OCI-LY1 (cell line): ENCODE measurements at regions not wholly inside any gene's neighbourhood (a gene's known extent, or its start where the extent isn't known, plus 50 kb on each side); places are given as distances from the start of the nearest gene placed in this dataset.

ENCODE experiments used
- H2AFZ ChIP-seq: fragments of 200-600 bp; sonication (generic), shearing (Covaris generic); 2 replicates; pipeline ENCODE4 v1.6.0; 2014; ENCODE audit warnings: antibody characterized with exemption, mild to moderate bottlenecking, low read length
- H3F3A ChIP-seq: fragments of 200-600 bp; sonication (generic), shearing (Covaris generic); 2 replicates; pipeline ENCODE4 v1.6.0; 2014; ENCODE audit warnings: mild to moderate bottlenecking, antibody characterized with exemption, low read length, moderate library complexity; ENCODE audit not compliant: insufficient read depth
- H3K27ac ChIP-seq: fragments of 200-600 bp; sonication (generic); 2 replicates; pipeline ENCODE4 v1.5.1; 2014; ENCODE audit warnings: low read length, mixed run types, mild to moderate bottlenecking, low read depth; ENCODE audit not compliant: poor library complexity, severe bottlenecking
- H3K27me3 ChIP-seq: fragments of 200-600 bp; sonication (generic); 2 replicates; pipeline ENCODE4 v1.6.0; 2014; ENCODE audit warnings: antibody characterized with exemption, mild to moderate bottlenecking, low read length, moderate library complexity; ENCODE audit not compliant: insufficient read depth
- H3K36me3 ChIP-seq: fragments of 200-600 bp; sonication (generic); 2 replicates; pipeline ENCODE4 v1.6.1; 2014; ENCODE audit warnings: mild to moderate bottlenecking, antibody characterized with exemption, low read length, moderate library complexity, mixed read lengths; ENCODE audit not compliant: insufficient read depth
- H3K4me1 ChIP-seq: fragments of 200-600 bp; sonication (generic); 2 replicates; pipeline ENCODE4 v1.5.1; 2014; ENCODE audit warnings: mild to moderate bottlenecking, low read length, moderate library complexity; ENCODE audit not compliant: insufficient read depth, severe bottlenecking
- H3K4me2 ChIP-seq: fragments of 200-600 bp; sonication (generic), shearing (Covaris generic); 2 replicates; pipeline ENCODE4 v1.6.1; 2014; ENCODE audit warnings: low read length
- H3K4me3 ChIP-seq: fragments of 200-600 bp; sonication (generic); 2 replicates; pipeline ENCODE4 v1.5.1; 2014; ENCODE audit warnings: low read length, low read depth, mild to moderate bottlenecking, mixed read lengths; ENCODE audit not compliant: poor library complexity, severe bottlenecking
- H3K79me2 ChIP-seq: fragments of 200-600 bp; shearing (Covaris generic); 2 replicates; pipeline ENCODE4 v1.6.1; 2016; ENCODE audit warnings: mixed run types, low read length, mixed read lengths; ENCODE audit not compliant: insufficient read depth
- H3K9ac ChIP-seq: fragments of 200-600 bp; sonication (generic), shearing (Covaris generic); 2 replicates; pipeline ENCODE4 v1.6.1; 2014; ENCODE audit warnings: mild to moderate bottlenecking, low read length, mixed read lengths
- H3K9me2 ChIP-seq: fragments of 200-600 bp; sonication (generic), shearing (Covaris generic); 2 replicates; pipeline ENCODE4 v1.6.1; 2014; ENCODE audit warnings: low read depth, mild to moderate bottlenecking, low read length, mixed read lengths
- H3K9me3 ChIP-seq: fragments of 200-600 bp; shearing (Covaris generic); 2 replicates; pipeline ENCODE4 v1.6.1; 2014; ENCODE audit warnings: low read length, mixed read lengths
- H4K20me1 ChIP-seq: fragments of 200-600 bp; sonication (generic), shearing (Covaris generic); 2 replicates; pipeline ENCODE4 v1.6.0; 2016; ENCODE audit warnings: mild to moderate bottlenecking, low read length; ENCODE audit not compliant: insufficient read depth
- CTCF ChIP-seq: fragments of 200-600 bp; sonication (generic), shearing (Covaris generic); IDR thresholded peaks from 2 replicates; pipeline ENCODE4 v1.5.1; 2017; ENCODE audit warnings: mild to moderate bottlenecking, antibody characterized with exemption, low read length, moderate library complexity, mixed read lengths
- EZH2 ChIP-seq: fragments of 200-600 bp; sonication (generic), shearing (Covaris generic); IDR thresholded peaks from 2 replicates; pipeline ENCODE4 v1.8.0; 2017; ENCODE audit warnings: borderline replicate concordance, mixed run types, mild to moderate bottlenecking, antibody characterized with exemption, low read length, moderate library complexity, mixed read lengths

GRCh38 chr12:69024907-69025306, 91.9 kb upstream of the CPM start:
- Histone ChIP-seq H3K9me3 (no peaks in the 10 kb centered on the region), H2AFZ (no peak overlapping the region), H3K4me2 (no peak overlapping the region), H3K36me3 (no peaks in the 10 kb centered on the region), H3K9me2 (no peaks in the 10 kb centered on the region), H4K20me1 (no peaks in the 10 kb centered on the region), H3K4me1 (no peaks in the 10 kb centered on the region), H3K4me3 (no peak overlapping the region), H3K79me2 (no peaks in the 10 kb centered on the region), H3K27ac (no peak overlapping the region), H3K9ac (no peak overlapping the region), H3F3A (no peaks in the 10 kb centered on the region), H3K27me3 (no peaks in the 10 kb centered on the region)
- TF ChIP-seq EZH2 (no peak), CTCF (no peak)

DNA sequence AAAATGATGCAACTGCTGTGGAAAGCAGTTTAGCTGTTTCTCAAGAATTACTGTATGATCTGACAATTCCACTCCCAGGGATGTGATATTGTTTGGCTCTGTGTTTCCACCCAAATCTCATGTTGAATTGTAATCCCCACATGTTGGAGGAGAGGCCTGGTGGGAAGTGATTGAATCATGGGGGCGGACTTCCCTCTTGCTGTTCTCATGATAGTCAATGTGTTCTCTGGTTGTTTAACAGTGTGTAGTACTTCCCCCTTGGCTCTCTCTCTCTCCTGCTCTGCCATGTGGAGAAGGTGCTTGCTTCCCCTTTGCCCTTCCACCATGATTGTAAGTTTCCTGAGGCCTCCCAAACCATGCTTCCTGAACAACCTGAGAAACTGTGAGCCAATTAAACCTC, 93.4 kb upstream of the CPM start:
- no peaks in the 10 kb centered on the region for H3K9me3 ChIP-seq
- TF ChIP-seq EZH2: no peak
- no peak for TF ChIP-seq CTCF
- no peaks in the 10 kb centered on the region for H3K79me2 ChIP-seq

DNA sequence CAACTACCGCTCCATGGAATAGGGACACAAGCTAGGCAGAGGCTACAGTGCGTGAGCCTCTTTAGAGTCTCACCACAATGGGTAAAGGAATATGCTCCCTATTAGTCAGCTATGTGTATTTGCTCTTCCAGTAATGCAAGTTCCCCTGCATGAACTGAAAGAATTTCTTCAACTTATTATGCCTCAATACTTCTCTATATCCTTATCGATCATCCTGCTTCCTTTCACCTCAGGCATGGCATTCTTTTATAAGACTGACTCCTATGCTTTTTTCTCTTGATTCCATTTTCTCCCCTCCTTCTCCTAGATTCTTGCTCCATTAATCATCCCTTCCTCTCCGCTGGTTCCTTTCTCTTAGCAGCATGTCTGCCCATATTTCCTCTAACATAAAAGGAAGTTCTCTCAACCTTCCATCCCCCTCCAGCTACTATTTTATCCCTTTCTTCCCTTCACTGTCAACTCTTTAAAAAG, 94.5 kb upstream of the CPM start:
- H3K4me3 ChIP-seq: no peak overlapping the region
- no peak overlapping the region for H3K4me2 ChIP-seq
- H3K9ac ChIP-seq: no peak overlapping the region
- no peaks in the 10 kb centered on the region for H3K4me1 ChIP-seq
- H3K79me2 ChIP-seq: no peaks in the 10 kb centered on the region
- no peak overlapping the region for H2AFZ ChIP-seq
- H3K9me2 ChIP-seq: no peaks in the 10 kb centered on the region
- no peak overlapping the region for H3K27ac ChIP-seq
- H3K36me3 ChIP-seq: no peaks in the 10 kb centered on the region
- H3K9me3 ChIP-seq: no peaks in the 10 kb centered on the region
- H3K27me3 ChIP-seq: no peaks in the 10 kb centered on the region
- no peak for TF ChIP-seq CTCF
- TF ChIP-seq EZH2: no peak
- no peaks in the 10 kb centered on the region for H4K20me1 ChIP-seq
- no peaks in the 10 kb centered on the region for H3F3A ChIP-seq

More for the DNA sequence above, 93.4 kb upstream of the CPM start:
- H3K27ac ChIP-seq: no peak overlapping the region
- H3K27me3 ChIP-seq: no peaks in the 10 kb centered on the region
- H3K9ac ChIP-seq: no peak overlapping the region
- H3K4me3 ChIP-seq: no peak overlapping the region
- no peaks in the 10 kb centered on the region for H3F3A ChIP-seq
- H3K36me3 ChIP-seq: no peaks in the 10 kb centered on the region
- no peaks in the 10 kb centered on the region for H3K4me1 ChIP-seq
- no peaks in the 10 kb centered on the region for H4K20me1 ChIP-seq
- no peak overlapping the region for H2AFZ ChIP-seq
- no peaks in the 10 kb centered on the region for H3K9me2 ChIP-seq
- H3K4me2 ChIP-seq: no peak overlapping the region
